ENCODE measurements at regions not wholly inside any gene's neighbourhood (a gene's known extent, or its start where the extent isn't known, plus 50 kb on each side); places are given as distances from the start of the nearest gene placed in this dataset.

- Histone ChIP-seq H3K36me3 (ENCODE audit: control insufficient read depth in 2 of 2, insufficient read depth in 1 of 2, low read length in 2 of 2) (no peaks in the 10 kb centered on the region), H3K4me1 (ENCODE audit: control insufficient read depth, insufficient read depth, low read length) (no peaks in the 10 kb centered on the region), H3K9me3 (ENCODE audit: control insufficient read depth, insufficient read depth, low read depth, low read length) (no peaks in the 10 kb centered on the region), H3K4me3 (ENCODE audit: low read depth, low read length) (no peak overlapping the region), H3K27ac (ENCODE audit: extremely low read depth, low read depth, low read length) (no peak overlapping the region)
- TF ChIP-seq, protein P1, sequence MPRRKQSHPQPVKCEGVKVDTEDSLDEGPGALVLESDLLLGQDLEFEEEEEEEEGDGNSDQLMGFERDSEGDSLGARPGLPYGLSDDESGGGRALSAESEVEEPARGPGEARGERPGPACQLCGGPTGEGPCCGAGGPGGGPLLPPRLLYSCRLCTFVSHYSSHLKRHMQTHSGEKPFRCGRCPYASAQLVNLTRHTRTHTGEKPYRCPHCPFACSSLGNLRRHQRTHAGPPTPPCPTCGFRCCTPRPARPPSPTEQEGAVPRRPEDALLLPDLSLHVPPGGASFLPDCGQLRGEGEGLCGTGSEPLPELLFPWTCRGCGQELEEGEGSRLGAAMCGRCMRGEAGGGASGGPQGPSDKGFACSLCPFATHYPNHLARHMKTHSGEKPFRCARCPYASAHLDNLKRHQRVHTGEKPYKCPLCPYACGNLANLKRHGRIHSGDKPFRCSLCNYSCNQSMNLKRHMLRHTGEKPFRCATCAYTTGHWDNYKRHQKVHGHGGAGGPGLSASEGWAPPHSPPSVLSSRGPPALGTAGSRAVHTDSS (tag by site-specific recombination; IDR thresholded peaks at IDR 0.05) = no peak
- TF ChIP-seq, protein P2, sequence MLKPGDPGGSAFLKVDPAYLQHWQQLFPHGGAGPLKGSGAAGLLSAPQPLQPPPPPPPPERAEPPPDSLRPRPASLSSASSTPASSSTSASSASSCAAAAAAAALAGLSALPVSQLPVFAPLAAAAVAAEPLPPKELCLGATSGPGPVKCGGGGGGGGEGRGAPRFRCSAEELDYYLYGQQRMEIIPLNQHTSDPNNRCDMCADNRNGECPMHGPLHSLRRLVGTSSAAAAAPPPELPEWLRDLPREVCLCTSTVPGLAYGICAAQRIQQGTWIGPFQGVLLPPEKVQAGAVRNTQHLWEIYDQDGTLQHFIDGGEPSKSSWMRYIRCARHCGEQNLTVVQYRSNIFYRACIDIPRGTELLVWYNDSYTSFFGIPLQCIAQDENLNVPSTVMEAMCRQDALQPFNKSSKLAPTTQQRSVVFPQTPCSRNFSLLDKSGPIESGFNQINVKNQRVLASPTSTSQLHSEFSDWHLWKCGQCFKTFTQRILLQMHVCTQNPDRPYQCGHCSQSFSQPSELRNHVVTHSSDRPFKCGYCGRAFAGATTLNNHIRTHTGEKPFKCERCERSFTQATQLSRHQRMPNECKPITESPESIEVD (tag by site-specific recombination; IDR thresholded peaks at IDR 0.05) = no peak
- TF ChIP-seq TRIM28 (IDR thresholded peaks at IDR 0.05; ENCODE audit: borderline replicate concordance, low read length) (no peak), ZNF335 (tag by site-specific recombination; conservative IDR thresholded peaks at IDR 0.05) (no peak), ZBTB8A (tag by site-specific recombination; IDR thresholded peaks at IDR 0.05) (no peak), ZNF488 (tag by site-specific recombination; IDR thresholded peaks at IDR 0.05) (no peak), ZNF555 (tag by site-specific recombination; conservative IDR thresholded peaks at IDR 0.05) (no peak), ZNF785 (tag by site-specific recombination; IDR thresholded peaks at IDR 0.05) (no peak), MYNN (tag by site-specific recombination; IDR thresholded peaks at IDR 0.05; ENCODE audit: borderline replicate concordance) (no peak), ZNF514 (tag by site-specific recombination; IDR thresholded peaks at IDR 0.05) (no peak), ZNF792 (tag by site-specific recombination; IDR thresholded peaks at IDR 0.05) (no peak), ZNF548 (tag by site-specific recombination; IDR thresholded peaks at IDR 0.05) (no peak), ZNF501 (tag by site-specific recombination; IDR thresholded peaks at IDR 0.05) (no peak), ZSCAN5A (tag by site-specific recombination; IDR thresholded peaks at IDR 0.05) (no peak), PRDM2 (tag by site-specific recombination; IDR thresholded peaks at IDR 0.05; ENCODE audit: borderline replicate concordance) (no peak), ZNF37A (tag by site-specific recombination; IDR thresholded peaks at IDR 0.05) (no peak), ZNF404 (tag by site-specific recombination; IDR thresholded peaks at IDR 0.05) (no peak), ZBTB1 (tag by site-specific recombination; IDR thresholded peaks at IDR 0.05) (no peak)
- ChIA-PET CTCF (interaction anchor here (0.9 kb wide), 1 partner anchor 30 kb away, joined by 5 read pairs; no protein-coding TSS in a partner anchor), POLR2A (no interaction called here)
Measured at GRCh38 chr3:191702121-191702520, 241.2 kb downstream of the PYDC2 start.

Measured in HEK293 (cell line).